Spleen (tissue), 7 donors: ENCODE measurements at regions not wholly inside any gene's neighbourhood (a gene's known extent, or its start where the extent isn't known, plus 50 kb on each side); places are given as distances from the start of the nearest gene placed in this dataset.

Experiments used
- CTCF ChIP-seq, 11 experiments: fragments of 200-600 bp in 7 of 11; fragments of 450-650 bp in 4 of 11; sonication (generic) in 4 of 11; IDR thresholded peaks in 8 of 11; conservative IDR thresholded peaks in 3 of 11; 1 replicate in 7 of 11; 2 replicates in 4 of 11; pipeline versions ENCODE4 v1.4.0 to v1.8.0; 2016 to 2021; ENCODE audit warnings: antibody characterized with exemption in 11 of 11, inconsistent platforms in 4 of 11, mild to moderate bottlenecking in 1 of 11
- POLR2A ChIP-seq, 3 donors: fragments of 450-650 bp; IDR thresholded peaks; one replicate each; pipeline ENCODE4 v1.5.1; 2017; ENCODE audit warnings: antibody characterized with exemption in 3 of 3, mild to moderate bottlenecking in 1 of 3
- POLR2AphosphoS5 ChIP-seq, 3 donors: sonication (generic); formaldehyde crosslinking; IDR thresholded peaks; one replicate each; pipeline ENCODE4 v1.5.1; 2017; ENCODE audit warnings: antibody characterized with exemption in 3 of 3
- donor health status: DM: no; HTN: no; CAD: no; lungs with moderate emphysema.
- donor health status: DM: no; HTN: no; CAD: no.
- donor health status: DM: no; HTN: no; CAD: no.

GRCh38 chr2:21585881-21586280 is 462.1 kb downstream of the TDRD15 start:
- TF ChIP-seq CTCF (IDR thresholded peaks at IDR 0.05 in 8 of 11, conservative IDR thresholded peaks at IDR 0.05 in 3 of 11) (no peak), POLR2AphosphoS5 (IDR thresholded peaks at IDR 0.05) (no peak), POLR2A (IDR thresholded peaks at IDR 0.05) (no peak)
